CD1c-positive myeloid dendritic cell (primary cell): ENCODE measurements at regions not wholly inside any gene's neighbourhood (a gene's known extent, or its start where the extent isn't known, plus 50 kb on each side); places are given as distances from the start of the nearest gene placed in this dataset.

Source experiments
- DNase-seq: peaks from one replicate; pipeline ENCODE4 v3.0.0-alpha.2; 2016; ENCODE audit errors: extremely low spot score

DNA sequence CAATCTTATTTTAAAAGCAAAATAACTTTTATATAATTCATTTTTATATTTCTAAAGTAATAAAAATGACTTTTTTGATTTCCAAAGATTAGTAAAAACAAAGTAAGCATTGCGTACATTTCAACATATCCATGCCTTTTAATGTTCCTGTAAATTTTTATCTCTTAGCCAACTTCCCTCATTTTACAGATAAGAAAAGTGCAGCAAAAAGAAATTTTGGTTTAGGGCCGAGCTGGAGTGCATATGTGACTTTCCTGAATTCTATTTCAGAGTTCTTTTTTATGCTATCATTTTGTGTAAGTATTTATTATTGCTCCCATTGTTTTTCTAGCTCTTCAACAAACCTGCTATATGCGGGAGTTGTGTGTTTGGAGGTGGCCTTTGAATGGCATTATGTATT is 195.3 kb downstream of the NHLRC3 start:
- DNase-seq: no peak

DNA sequence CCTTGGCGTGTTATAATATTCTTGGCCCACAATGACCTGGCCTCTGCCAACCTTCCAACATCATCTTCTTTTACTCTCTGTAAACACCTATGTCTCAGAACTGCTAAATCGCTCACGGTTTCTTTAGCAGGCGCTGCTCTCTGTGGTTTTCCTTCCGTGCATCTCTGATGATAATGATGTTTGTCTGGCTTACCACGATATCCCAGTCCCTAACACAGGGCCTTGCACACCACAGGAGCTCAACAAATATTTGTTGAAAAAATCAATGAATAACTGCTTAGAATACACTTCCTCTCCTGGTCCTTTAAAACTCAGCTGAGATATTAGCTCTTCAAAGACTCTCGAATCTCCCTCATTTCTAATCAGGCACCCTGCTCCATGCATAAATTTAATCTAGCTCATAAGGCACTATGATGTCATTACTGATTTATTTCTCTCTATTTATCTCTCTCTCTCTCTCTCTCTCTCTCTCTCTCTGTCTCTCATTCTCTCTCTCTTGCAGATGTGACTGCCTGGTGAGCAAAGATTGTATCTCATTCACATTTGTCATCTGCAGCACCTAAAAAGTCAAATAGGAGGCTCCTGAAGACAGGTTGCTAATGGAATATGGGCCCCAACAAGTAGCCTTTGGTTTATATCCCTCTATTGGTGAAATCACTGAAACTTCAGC is 206.4 kb downstream of the NHLRC3 start:
- no peak for DNase-seq

DNA sequence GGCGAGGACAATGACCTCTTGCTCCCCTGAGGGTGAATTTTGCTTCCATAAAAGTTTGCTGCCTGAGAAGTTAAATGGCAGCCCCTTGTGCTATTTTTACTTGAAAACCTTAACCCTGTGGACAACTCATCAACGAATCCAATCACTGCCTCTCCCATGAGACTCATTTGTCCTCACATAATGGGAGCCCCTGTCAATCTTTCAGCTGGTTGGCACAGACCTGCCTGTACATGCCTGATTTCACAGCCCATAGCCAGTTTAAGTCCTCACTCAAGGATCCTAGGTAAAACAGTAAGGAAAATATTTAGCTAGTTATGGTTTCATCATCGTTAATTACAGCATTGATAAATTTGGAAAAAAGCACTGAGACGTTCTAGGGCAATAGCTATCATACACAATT is 207.4 kb downstream of the NHLRC3 start:
- no peak for DNase-seq

DNA sequence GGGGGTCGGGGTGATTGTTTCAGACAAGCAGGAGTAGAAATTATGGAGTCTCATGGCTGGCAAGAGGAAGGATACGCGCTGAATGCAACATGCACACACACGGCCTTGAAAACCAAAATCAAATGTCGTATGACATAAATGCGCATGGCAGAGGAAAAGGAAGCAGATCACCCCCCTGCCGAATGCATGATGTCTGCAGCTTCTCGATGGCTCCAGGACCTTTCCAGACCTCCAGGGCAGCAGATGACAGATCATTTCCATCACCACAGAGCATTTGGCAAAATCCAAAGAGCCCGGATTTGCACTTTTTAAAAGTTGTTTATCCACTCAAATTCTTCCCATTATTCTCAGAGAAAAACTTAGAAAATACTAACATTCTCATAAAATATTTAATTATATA is 211.7 kb downstream of the NHLRC3 start:
- DNase-seq: no peak

DNA sequence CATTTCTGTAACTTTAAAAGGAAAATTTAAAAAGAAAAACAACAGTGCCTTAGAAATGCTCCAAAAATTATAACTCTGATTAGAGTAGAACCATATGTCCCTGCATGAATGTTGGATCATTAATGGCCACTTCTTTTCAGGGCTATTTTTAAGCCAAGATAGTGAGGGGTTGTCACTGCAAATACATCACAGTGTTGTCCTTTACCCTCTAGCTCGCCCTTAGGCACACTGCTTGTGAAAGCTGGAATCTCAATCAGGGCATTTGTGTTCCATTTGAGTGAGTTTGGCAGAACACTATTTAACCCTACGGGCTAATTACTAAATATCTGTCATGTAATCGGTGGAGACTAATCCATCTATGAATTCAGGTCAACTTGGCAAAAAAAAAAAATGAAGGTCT is 212.2 kb downstream of the NHLRC3 start:
- DNase-seq: no peak

DNA sequence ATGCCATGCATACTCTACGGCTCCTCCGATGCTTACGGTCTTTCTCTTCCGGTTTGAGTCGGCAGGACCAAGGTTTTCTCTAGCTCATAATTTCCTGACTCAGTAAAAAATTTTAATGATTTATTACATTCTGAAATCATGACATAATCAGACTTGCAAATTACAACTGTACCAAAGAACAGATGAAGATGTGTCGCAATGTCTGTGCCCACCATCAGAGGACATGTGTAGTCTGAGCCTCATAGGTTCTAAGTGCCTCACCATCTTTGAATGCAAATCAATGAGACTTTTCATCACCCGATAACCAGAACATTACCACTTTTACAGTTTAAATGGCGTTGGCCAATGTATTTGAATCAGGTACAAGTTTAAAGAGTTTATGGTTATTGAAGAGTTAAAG is 213.1 kb downstream of the NHLRC3 start:
- no peak for DNase-seq

DNA sequence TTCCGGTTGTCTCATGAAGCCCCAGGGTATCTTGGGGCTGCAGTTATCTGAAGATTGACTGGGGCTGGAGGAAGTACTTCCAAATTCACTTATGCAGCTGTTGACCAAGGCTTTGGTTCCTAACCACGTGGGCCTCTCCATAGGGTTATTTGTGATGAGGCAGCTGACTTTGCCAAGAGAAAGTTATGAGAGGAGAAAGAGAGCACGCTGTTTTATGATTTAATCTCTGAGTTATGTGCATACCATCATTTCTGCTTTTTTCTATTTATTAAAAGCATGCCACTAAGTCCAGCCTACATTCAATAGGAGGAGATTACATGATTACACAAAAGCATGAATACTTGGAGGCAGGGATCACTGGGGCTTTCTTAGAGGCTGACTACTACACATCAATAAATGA is 215.5 kb downstream of the NHLRC3 start:
- no peak for DNase-seq

DNA sequence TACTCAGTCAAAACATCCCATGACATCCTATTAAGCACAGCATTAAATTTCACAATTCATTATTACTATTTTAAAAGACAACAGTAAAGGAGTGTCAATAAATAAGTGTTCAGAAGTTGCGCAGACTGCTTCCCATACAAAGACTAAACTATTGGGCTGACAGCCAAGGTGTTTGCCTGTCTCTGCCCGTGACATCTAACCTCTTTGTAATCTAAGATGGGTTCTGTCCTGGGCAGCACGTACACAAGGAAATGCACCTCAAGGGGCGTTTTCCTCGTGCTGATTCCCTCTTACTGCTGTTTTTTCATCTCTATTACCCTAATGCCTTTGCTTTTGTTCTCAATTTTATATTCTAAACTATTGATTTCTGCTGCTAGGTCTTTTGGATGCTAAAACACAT is 216.3 kb downstream of the NHLRC3 start:
- DNase-seq: no peak

DNA sequence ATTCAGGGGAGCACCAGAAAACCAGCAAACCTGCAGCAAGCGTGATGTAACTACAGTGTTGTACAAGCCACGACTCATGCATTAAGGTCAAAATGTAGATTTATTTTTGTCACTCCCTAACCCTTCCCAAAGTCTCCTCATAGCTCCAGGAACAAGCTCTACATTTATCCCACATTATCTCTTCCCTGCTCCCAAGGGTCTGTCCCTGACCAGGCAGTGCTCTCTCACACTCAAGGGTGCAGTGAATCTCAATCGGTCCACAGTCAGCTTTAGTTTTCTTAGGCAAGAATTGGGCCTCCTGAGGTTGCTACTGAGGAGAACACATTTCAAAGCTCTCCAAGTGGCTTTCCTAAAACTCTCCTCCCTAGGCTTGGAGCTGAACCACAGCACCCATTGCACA is 219.4 kb downstream of the NHLRC3 start:
- DNase-seq: no peak

DNA sequence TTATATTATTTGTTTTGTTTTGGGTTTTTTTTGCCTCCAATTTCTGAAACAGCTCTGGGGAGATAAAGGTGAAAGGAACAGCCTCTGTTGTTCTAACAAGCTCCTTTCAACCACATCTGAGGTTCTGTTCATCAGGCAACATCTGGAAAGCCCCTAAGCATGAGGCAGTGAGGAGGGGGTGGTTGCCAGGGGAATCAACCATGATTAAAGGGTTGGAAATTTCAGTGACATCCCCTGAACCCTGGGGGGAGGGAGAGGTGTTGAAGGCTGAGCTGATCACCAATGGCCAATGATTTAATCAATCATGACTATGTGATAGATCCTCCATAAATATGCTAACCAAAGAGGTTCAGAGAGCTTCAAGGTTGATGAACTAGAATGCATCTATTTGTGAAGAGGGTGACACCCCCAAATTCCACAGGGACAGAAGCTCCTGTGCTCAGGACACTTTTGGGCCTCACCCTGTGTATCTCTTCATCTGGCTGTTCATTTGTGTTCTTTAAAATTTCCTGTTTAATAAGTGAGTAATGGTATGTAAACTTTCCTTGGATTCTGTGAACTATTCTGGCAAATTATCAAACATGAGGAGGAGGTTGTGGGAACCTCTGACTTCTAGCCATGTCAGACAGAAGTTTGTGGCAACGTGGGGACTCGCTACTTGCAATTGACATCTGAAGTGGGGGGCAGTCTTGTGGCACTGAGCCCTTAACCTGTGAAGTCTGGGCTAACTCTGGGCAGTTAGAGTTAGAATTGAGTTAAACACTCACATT is 221.3 kb downstream of the NHLRC3 start:
- no peak for DNase-seq

DNA sequence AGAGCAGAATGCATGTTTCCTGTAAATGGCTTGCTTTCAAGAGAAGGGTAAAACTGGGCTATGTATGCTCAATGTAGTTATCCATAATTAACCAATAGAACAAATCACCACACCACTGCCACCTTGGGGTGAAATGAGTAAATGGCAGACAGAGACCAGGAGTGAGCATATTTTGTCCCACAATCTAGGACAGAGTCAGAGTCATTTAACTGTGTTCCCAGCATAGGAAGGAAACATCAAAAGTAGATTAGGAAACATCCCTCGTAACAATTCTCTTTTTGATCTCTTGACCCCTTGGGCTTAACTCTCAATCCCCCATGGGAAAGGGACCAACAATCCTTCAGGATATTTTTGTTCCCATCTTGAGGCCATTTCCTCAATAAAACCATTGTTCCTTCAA is 224.8 kb downstream of the NHLRC3 start:
- peak; percentile 8 for DNase-seq

DNA sequence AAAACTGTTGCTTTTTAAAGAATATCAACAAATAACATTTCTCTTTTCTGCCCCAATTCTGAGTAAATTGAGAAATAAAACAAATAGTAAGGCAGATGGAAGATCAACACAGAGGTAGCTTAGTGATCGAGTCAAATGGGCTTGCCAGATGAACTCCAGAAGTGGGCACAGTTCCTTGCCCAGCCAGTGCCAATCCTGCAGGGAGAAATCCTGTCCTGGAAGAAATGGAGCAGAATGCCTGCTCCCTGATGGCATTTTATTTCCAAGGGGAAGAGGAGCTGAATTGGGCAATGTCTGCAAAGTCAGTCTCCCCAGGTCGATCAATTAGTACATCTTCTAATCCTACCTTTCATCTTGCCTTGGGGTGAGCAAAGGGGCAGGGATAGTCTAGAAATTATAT is 225.3 kb downstream of the NHLRC3 start:
- no peak for DNase-seq

DNA sequence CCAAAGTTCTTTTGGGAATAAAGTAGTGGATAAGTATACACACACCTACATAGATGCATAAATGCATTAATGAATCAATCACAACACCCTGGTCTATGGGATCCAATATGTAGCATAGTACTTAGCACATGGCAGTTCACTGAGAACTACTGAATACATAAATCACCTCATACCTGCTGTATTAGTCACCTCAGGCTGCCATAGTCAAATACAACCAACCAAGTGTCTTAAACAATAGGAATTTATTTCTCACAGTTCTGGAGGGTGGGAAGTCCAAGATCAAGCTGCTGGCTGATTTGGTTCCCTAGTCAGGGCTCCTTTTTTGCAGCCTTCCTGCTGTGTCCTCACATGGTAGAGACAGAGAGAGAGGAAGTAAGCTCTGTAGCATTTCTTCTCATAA is 228.2 kb downstream of the NHLRC3 start:
- DNase-seq: no peak

DNA sequence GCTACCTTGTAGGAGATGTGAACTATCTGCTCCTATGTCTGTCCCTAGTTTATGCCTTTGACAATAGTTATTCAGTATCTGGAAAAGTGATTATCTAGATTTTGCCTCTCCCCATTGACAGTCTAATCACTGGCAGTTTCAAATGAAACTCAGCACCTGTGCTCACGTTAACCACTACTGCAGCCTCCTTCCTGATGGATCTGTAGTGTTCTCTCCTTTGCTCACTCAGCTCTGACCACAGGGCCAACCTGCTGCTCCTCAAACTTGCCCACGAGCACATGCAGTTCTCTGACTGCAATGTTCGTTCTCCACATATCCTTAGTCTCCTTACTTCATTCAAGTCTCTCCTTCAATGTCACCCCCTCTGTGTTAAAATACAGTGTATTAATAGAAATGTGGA is 230.1 kb downstream of the NHLRC3 start:
- no peak for DNase-seq

DNA sequence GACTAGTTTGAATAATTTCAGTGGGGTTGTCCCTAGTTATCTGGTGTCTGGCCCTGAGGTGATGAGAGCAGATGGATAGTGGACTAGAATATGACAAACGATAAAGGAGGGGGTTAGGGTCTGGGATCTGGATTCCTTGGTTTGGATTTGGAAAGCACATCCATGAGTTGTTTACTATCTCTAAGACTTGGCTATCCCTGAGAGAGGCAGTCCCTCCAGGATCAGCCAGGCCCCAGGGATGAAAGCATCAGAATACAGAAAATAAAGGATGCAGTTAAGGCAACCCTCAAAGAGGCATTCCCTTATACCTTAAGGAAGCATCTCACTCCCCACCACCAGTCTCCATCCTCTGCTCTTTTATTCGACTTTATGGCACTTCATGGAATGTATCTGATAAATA is 230.7 kb downstream of the NHLRC3 start:
- no peak for DNase-seq

DNA sequence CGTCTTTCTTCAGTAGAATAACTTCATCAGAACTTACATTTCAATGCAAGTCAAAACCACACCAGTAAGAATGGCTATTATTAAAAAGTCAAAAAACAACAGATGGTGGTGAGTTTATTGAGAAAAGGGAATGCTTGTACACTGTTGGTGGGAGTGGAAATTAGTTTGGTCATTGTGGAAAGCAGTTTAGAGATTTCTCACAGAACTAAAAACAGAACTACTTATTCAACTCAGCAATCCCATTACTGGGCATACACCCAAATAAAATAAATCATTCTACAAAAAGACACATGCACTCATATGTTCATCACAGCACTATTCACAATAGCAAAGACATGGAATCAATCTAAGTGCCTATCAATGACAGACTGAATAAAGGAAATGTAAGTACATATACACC is 231.2 kb downstream of the NHLRC3 start:
- DNase-seq: no peak

DNA sequence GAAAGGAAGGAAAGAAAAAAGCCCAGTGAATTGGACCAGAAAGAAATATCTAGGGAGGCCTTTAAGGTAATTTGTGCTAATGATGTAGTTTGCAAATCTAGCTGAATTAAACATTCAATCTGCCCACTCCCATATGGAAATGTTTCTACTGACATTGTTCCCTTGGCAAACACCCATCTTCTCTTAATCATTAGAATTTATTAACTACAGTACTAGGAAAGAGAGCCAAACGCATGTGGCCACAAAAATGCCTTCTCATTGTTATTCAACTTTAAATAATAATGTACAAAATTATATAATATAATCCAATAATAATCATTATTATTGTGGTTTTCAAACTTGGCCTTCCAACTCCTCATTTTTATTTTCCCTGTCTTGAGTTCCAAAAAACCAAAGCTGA is 234.7 kb downstream of the NHLRC3 start:
- no peak for DNase-seq

DNA sequence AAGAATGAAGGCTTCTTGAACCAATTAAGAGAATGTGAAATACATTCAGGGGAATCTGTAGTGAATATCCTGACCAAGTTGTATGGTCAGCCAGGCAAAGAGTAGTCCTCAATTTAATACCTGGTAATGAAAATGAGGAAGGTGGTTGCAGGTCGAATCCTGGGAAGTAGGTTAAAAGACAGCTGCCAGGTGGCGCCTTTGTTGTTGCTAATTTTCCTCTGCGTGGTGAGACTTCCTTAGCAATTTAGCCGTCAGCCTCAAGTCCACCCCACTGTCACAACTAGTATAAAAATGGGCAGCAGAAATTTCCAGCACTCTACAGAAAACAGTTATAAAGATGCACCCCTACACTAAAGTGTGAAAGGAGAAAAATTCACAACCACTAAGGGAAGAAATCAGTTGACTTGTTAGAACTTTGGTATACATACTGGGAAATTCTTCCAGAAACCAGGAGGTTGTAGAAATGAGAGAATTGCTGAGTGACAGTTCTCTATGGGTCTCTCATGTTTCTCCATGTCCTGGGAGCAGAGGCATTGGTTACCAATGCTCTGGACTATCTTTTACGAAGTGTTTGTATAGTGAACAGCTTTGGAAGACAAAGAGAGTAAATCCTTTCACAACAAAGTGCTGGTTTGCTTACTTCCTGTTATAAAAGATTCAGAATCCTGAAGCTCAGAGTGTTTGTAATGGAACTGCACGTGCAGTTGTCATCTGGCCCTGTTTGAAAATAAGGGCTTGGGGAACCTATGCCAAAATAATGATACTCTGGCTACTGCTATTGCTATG is 235.9 kb downstream of the NHLRC3 start:
- no peak for DNase-seq

DNA sequence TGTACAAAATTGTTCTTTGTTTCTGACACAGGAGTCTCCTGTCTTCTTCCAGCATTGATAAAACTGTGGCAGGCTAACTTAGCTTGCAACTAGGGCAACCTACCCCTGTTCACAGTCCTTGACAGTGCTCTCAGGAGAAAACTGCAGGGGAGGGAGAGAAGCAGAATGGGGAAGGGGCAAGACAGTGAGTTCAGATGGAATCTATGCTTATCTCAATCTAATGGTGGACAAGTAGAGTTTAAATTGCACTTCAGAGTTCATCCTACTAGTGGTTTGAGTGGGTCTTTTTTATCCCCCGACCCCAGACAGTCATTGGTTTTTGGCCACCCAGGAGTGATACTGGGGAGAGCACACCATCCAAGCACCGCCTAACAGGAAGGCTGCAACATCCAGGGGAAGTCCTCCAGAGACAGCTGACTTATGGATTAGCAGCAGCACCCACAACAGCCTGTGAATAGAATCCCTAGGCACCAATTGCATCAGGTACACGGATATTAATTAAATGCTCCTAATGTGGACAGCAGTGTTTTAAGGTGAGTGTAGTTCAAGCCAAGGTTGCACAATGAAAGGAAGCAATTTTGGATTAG is 236.6 kb downstream of the NHLRC3 start:
- no peak for DNase-seq

DNA sequence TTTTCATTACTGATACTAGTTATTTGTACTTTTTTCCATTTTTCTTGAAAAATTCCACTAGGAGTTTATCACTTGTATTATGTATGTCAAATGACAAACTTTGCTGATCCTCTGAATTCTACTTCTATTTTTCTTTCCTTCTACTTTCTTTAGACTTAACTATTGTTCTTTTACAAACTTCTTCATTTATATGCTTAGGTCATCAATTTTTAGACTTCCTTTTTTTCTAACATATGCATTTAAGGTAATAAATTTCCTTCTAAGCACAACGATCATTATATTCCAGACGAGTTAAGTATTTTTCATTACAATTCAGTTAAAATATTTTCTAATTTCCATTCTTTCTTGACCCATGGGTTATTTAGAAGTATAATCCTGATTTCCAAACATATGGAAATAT is 240.8 kb downstream of the NHLRC3 start:
- peak; percentile 10 for DNase-seq

DNA sequence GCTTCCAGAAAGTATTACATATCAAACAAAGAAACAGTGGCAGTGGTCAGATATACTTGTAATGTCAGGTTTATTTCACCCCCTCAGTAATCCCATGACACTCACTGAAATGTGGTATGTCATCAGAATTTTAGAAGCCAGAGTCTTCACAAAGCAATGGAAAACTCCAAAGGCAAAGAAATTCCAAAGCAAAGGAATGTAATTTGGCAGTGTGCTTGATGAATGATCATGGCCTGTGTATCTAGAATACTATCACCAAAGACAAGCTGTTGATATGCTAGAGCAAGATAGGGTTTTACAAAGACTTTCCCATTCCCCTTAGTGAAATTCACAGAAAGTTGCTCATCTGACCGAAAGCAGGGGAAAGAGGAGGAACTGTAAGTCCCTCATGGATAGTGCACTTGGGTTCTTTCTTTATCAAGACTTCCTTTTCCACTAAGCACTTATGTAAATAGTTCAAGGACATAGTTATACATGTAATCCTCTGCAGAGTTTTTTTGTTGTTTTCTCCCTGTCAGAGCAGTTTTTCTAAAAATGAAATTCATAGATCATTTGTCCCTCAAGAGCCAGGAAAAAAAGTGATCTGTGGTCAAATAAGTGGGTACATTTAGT is 243.4 kb downstream of the NHLRC3 start:
- no peak for DNase-seq

DNA sequence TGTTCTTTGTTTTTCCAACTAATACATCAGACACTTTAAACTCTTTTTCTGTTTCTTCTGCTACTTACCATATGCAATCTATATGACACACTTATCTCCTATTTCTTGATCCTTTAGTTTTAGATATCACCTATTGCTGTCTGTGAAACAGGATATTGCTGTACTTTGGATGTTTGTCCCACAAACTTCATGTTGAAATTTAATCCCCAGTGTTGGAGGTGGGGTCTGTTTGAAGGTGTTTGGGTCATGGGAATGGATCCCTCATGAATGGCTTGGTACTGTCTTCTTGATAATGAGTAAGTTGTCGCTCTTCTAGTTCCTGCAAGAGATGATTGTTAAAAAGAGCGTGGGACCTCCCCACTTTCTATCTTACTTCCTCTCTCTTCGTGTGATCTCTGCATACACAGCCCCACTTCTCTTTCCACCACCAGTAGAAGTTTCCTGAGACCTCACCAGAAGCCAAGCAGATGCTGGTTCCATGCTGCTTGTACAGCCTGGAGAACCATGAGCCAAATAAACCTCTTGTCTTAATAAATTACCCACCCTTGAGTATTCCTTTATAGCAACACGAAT is 244.2 kb downstream of the NHLRC3 start:
- DNase-seq: peak; percentile 10
